Astrocyte (in vitro differentiated cells and primary cell): ENCODE measurements at regions not wholly inside any gene's neighbourhood (a gene's known extent, or its start where the extent isn't known, plus 50 kb on each side); places are given as distances from the start of the nearest gene placed in this dataset.

ENCODE experiments used
- CTCF ChIP-seq: IDR thresholded peaks from 2 replicates; pipeline ENCODE4 v1.5.1; 2011; ENCODE audit warnings: low read depth, mild to moderate bottlenecking, inconsistent platforms, low read length, moderate library complexity; ENCODE audit not compliant: insufficient read depth
- EZH2 ChIP-seq: IDR thresholded peaks from 2 replicates; pipeline ENCODE4 v1.6.1; 2012; ENCODE audit warnings: mild to moderate bottlenecking, low read length, inconsistent platforms; ENCODE audit not compliant: insufficient read depth

- TF ChIP-seq CTCF (no peak), EZH2 (no peak)
These were observed 295.0 kb upstream of the LRRC7 start for GRCh38 chr1:69272684-69273083.
